ENCODE measurements at regions not wholly inside any gene's neighbourhood (a gene's known extent, or its start where the extent isn't known, plus 50 kb on each side); places are given as distances from the start of the nearest gene placed in this dataset.
"Not testable (repeated sequence)": the region's sequence is repeated elsewhere in the genome, so short reads cannot be mapped to it uniquely, and the experiment has no call there.

DNA sequence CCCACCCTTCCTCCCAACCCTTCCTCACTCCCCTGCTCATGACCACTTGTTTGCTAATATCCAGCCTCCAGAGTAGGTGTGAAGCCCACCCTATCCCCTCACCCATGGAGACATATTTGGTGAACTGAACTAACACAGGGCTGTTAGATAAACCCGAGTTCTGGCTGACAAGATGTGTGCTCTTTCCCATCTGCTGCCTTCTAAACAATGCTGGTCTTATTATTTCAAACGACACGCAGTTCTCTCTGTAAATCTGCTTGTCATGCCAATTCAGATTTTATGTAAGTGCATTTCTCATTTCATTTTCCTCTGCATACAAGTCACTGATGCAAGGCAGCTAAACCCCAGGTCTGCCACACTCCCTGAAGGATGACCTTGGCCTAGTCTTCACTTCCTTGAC is 343.0 kb upstream of the CDH5 start:
- no peak overlapping the region for H3K27ac ChIP-seq
- H3K9me2 ChIP-seq (replicated peaks; ENCODE audit: insufficient read depth): no peaks in the 10 kb centered on the region
- no peaks in the 10 kb centered on the region for H3K27me3 ChIP-seq
- no peaks in the 10 kb centered on the region for H3K9me3 ChIP-seq (ENCODE audit: low read depth)
- H4K20me1 ChIP-seq (ENCODE audit: insufficient read depth, poor library complexity, severe bottlenecking): no peaks in the 10 kb centered on the region
- H3K4me3 ChIP-seq: no peak overlapping the region
- WGBS (ENCODE audit: low lambda C conversion rate, missing lambda C conversion rate): 80% methylated on average over 3 of the region's 3 CpGs
- no peak overlapping the region for H2AFZ ChIP-seq
- no peaks in the 10 kb centered on the region for H3K79me2 ChIP-seq
- no peak for TF ChIP-seq EZH2 (IDR thresholded peaks at IDR 0.05; ENCODE audit: borderline replicate concordance)
- no peak for TF ChIP-seq CTCF (IDR thresholded peaks at IDR 0.05; ENCODE audit: poor library complexity)
- no peak for TF ChIP-seq EZH2phosphoT487 (IDR thresholded peaks at IDR 0.05; ENCODE audit: low read depth, severe bottlenecking, unreplicated experiment)
- no peaks in the 10 kb centered on the region for H3K4me1 ChIP-seq (ENCODE audit: insufficient read depth)
- H3K4me2 ChIP-seq: no peak overlapping the region
- no peak for DNase-seq (ENCODE audit: low spot score)
- no peaks in the 10 kb centered on the region for H3K36me3 ChIP-seq (replicated peaks; ENCODE audit: insufficient read depth, low read depth)

DNA sequence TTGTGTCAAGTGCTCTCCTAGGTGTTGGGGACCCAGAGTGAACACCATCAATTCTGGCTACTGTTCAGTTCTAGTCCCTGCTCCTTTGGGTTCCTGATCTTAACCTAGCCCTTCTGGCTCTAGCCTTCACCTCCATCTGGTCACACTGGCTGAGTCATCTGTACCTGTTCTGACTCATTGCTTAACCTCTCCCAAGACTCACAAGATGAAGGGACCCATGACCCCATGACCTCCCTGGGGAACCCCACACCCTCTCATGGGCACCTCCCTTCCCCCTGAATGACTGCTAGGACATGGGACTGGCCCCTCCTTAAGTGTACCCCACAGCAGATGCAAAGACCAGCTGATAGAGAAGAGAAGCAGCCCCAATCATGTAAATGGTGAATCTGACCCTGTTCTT is 345.8 kb upstream of the CDH5 start:
- H3K27ac ChIP-seq: no peak overlapping the region
- no peak for TF ChIP-seq EZH2phosphoT487 (IDR thresholded peaks at IDR 0.05; ENCODE audit: low read depth, severe bottlenecking, unreplicated experiment)
- TF ChIP-seq CTCF (IDR thresholded peaks at IDR 0.05; ENCODE audit: poor library complexity): no peak
- no peak for TF ChIP-seq EZH2 (IDR thresholded peaks at IDR 0.05; ENCODE audit: borderline replicate concordance)
- H3K79me2 ChIP-seq: no peaks in the 10 kb centered on the region
- no peaks in the 10 kb centered on the region for H3K36me3 ChIP-seq (replicated peaks; ENCODE audit: insufficient read depth, low read depth)
- no peaks in the 10 kb centered on the region for H4K20me1 ChIP-seq (ENCODE audit: insufficient read depth, poor library complexity, severe bottlenecking)
- H3K4me3 ChIP-seq: no peak overlapping the region
- no peak for DNase-seq (ENCODE audit: low spot score)
- H3K9me2 ChIP-seq (replicated peaks; ENCODE audit: insufficient read depth): no peaks in the 10 kb centered on the region
- H3K9me3 ChIP-seq (ENCODE audit: low read depth): no peaks in the 10 kb centered on the region
- no peak overlapping the region for H2AFZ ChIP-seq
- no peaks in the 10 kb centered on the region for H3K4me1 ChIP-seq (ENCODE audit: insufficient read depth)
- no peaks in the 10 kb centered on the region for H3K27me3 ChIP-seq
- H3K4me2 ChIP-seq: no peak overlapping the region

GRCh38 chr16:66020046-66020445 is 346.4 kb upstream of the CDH5 start:
- no peak overlapping the region for H3K4me2 ChIP-seq
- no peak overlapping the region for H3K4me3 ChIP-seq
- WGBS (ENCODE audit: low lambda C conversion rate, missing lambda C conversion rate): 84% methylated on average over 2 of the region's 2 CpGs
- DNase-seq (ENCODE audit: low spot score): no peak
- no peaks in the 10 kb centered on the region for H3K4me1 ChIP-seq (ENCODE audit: insufficient read depth)
- no peaks in the 10 kb centered on the region for H3K79me2 ChIP-seq
- TF ChIP-seq EZH2 (IDR thresholded peaks at IDR 0.05; ENCODE audit: borderline replicate concordance) (no peak), EZH2phosphoT487 (IDR thresholded peaks at IDR 0.05; ENCODE audit: low read depth, severe bottlenecking, unreplicated experiment) (no peak), CTCF (IDR thresholded peaks at IDR 0.05; ENCODE audit: poor library complexity) (no peak)
- no peaks in the 10 kb centered on the region for H3K9me2 ChIP-seq (replicated peaks; ENCODE audit: insufficient read depth)
- no peaks in the 10 kb centered on the region for H3K9me3 ChIP-seq (ENCODE audit: low read depth)
- H4K20me1 ChIP-seq (ENCODE audit: insufficient read depth, poor library complexity, severe bottlenecking): no peaks in the 10 kb centered on the region
- H3K27me3 ChIP-seq: no peaks in the 10 kb centered on the region
- no peak overlapping the region for H3K27ac ChIP-seq
- H3K36me3 ChIP-seq (replicated peaks; ENCODE audit: insufficient read depth, low read depth): no peaks in the 10 kb centered on the region
- no peak overlapping the region for H2AFZ ChIP-seq

DNA sequence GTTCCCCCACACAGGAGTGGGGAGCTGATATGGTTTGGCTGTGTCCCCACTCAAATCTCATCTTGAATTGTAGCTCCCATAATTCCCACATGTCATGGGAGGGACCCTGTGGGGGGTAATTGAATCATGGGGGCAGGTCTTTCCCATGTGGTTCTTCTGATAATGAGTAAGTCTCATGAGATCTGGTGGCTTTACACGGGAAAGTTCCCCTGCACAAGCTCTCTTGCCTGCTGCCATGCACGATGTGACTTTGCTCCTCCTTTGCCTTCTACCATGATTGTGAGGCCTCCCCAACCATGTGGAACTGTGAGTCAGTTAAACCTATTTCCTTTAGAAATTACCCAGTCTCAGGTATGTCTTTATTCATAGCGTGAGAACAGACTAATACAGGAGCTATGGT is 347.0 kb upstream of the CDH5 start:
- H3K27me3 ChIP-seq; H3K9me3 ChIP-seq (ENCODE audit: low read depth); H3K4me1 ChIP-seq (ENCODE audit: insufficient read depth); H4K20me1 ChIP-seq (ENCODE audit: insufficient read depth, poor library complexity, severe bottlenecking); H3K36me3 ChIP-seq (replicated peaks; ENCODE audit: insufficient read depth, low read depth); DNase-seq (ENCODE audit: low spot score); H3K9me2 ChIP-seq (replicated peaks; ENCODE audit: insufficient read depth); H2AFZ ChIP-seq; H3K27ac ChIP-seq; H3K4me3 ChIP-seq; H3K79me2 ChIP-seq; H3K4me2 ChIP-seq: not testable (repeated sequence)
- 94% methylated on average over 3 of the region's 3 CpGs for WGBS (ENCODE audit: low lambda C conversion rate, missing lambda C conversion rate)
